ENCODE measurements at regions not wholly inside any gene's neighbourhood (a gene's known extent, or its start where the extent isn't known, plus 50 kb on each side); places are given as distances from the start of the nearest gene placed in this dataset.

- no peak for FAIRE-seq
Measured at GRCh38 chr10:111837086-111837485, 346.5 kb downstream of the GPAM start.

DNA sequence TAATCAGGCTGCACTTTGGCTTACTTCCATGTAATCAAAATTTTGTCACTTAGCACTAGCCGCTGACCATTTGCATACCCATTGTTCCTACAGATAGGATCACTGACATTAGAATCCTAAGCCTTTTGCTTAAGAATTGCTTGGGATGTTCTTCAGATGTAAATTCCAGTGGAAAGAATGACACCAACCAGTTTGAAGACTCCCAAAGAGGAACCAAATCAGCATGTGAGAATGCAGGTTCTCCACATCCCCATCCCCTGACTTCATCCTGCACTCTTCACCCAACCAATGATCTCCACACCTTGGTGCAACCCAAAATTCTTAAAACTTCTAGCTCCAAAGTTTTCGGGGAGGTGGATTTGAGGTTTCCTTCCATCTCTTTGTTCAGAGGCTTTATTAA lies 345.6 kb downstream of the GPAM start:
- FAIRE-seq: no peak

- FAIRE-seq: no peak
Measured at GRCh38 chr10:111840546-111840945, 343.0 kb downstream of the GPAM start.

DNA sequence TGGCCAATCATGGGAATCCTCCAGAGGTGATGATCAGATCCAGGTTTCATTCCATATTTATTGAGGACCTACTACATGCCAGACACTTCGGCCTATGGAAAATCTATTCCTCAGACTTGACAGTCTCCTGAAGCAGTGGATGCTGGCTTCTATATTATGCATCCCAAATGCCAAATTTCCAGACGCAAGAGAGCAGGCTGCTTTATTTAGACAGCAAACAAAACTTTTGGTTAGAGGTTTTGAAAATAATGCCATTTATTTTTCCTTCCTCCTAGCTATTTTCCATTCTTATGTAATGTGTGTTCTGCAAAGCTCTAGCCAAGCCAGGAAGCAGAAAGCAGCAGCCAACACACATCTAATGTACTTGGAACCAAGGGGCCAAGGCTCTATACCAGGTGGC lies 330.8 kb downstream of the GPAM start:
- FAIRE-seq: no peak

DNA sequence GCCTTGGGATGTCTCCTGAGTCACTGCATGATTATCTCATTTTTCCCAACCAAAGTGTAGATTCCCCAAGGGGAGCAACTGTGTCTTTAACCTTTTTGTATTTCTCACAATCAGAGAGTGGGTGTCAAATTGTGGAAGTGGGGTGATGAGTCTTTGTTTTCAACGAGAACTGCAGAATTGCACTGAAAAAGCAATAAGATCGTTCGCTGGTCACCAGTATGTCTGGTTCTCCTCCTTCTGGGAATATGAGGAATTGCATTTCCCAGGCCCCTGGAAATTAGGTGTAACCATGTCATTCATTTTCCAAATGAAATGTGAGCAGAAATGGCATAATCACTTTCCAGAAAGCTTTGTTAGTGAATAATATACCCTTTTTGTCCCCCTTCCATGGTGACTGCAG lies 326.9 kb downstream of the GPAM start:
- FAIRE-seq: no peak

DNA sequence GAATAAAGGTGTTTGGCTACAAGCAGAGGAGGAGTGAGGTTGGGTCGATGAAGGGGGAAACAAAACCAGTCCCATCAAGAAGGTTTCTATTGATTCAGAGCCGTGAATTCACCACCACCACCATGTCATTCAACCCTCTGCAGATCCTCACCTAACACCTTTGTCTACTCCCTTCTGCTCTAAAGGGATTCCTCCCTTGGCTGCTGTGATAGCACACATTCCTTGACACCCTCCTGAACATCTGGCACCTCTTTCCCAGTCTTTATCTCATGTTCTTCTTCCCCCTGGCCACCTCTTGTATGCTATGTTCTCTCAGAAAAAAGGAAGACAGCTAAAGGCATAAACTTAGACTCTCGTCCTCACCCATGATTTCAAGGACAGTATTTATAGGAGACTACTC lies 318.0 kb downstream of the GPAM start:
- no peak for FAIRE-seq

GRCh38 chr10:111871458-111871857 lies 312.1 kb downstream of the GPAM start:
- FAIRE-seq: no peak

GRCh38 chr10:111872591-111872990 lies 311.0 kb downstream of the GPAM start:
- FAIRE-seq: no peak

- FAIRE-seq: no peak
Measured at GRCh38 chr10:111873041-111873440, 310.5 kb downstream of the GPAM start.

DNA sequence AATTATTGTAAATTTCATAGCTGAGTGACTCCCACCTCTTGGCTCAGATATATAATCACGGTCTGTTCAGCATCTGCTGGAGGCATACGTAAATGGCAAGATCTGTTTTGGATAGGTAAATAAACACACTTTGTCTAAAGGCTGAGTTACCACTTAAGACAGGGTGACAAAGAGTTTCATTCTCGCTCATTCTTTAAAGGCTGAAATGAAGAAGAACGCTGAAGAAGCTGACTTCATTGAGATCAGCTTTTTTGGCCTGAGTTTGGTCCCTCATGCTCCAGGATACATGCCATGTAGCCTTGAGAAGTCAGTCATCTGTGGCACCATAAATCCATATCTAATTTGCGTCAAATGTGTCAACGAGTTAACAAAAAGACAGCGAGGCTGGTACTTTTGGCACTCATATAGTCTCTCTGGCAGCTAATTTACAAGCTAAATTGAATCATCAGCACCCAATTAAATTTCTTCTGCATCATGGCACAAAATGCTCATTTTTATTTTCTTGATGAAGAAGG lies 309.9 kb downstream of the GPAM start:
- no peak for FAIRE-seq

GRCh38 chr10:111874576-111874975 lies 309.0 kb downstream of the GPAM start:
- no peak for FAIRE-seq

DNA sequence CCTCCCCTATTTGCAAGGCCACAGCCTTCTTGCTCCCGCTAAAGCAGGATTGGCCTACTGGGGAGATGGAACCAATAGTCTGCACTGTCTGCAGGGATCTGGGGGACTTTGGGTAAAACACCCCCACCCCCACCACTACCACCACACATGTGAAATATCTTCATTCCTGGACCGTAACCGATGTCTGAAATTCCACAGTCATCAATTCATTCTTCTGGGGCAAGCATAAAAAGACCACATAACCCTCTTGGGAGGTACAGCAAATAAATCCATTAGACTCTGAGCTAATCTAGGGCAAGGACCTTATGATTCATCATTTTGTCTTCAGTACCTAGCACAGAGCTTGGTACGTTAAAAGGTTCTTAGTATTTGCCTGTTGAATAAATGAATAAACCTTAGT lies 307.8 kb downstream of the GPAM start:
- no peak for FAIRE-seq

DNA sequence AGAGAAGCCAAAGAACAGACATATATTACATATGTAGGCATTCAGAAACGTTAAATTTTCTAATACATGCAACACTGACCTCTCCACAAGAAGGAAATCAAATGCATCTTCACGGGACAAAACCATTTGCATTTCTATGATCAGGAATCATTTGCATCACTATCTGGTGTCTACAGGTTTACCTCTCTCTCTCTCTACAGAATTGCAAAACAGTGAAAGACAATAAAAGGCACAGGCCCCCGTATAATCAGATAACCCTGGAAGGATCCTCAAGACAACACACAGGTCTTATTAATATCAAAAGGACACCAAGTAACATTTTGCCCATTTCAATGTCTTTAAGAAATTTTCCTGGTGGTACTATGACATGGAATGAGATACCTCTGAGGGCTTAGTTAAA lies 306.3 kb downstream of the GPAM start:
- FAIRE-seq: no peak

GRCh38 chr10:111879969-111880368 lies 303.6 kb downstream of the GPAM start:
- FAIRE-seq: no peak

DNA sequence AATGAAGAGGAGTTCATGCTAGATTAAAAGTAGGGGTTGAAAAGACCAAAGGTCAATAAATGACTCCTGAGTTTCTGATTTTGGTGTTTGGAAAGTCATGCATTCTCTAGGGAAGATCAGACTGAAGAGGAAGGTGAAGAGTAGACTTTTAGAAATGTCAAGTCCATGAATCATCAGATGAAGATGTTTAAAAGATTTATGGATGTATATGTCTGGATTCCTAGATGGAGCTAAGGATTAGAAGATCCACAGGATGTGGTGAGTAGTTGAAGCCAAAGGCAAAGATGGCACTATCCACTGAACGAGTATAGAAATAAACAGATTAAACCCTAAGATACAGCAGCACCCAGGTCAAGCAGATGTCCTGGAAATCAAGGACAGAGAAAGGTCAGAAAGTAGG lies 298.5 kb downstream of the GPAM start:
- no peak for FAIRE-seq

DNA sequence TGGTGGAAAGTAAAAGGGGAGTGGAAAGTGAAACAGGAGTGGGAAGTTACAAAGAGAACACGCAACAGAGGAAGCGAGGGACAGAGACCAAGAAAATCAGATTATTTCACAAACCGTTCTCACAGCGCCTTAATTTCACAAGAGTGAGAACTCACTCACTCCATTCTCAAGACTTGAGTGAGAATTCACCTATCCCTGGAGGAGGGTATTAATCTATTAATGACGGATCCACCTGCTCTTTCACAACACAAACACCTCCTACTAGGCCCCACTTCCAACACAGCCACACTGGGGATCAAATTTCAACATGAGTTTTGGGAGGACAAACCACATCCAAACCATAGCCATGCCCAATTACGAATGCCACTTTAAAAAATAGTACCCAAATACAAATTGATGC lies 297.6 kb downstream of the GPAM start:
- FAIRE-seq: no peak

GRCh38 chr10:111887266-111887665 lies 296.3 kb downstream of the GPAM start:
- FAIRE-seq: no peak

DNA sequence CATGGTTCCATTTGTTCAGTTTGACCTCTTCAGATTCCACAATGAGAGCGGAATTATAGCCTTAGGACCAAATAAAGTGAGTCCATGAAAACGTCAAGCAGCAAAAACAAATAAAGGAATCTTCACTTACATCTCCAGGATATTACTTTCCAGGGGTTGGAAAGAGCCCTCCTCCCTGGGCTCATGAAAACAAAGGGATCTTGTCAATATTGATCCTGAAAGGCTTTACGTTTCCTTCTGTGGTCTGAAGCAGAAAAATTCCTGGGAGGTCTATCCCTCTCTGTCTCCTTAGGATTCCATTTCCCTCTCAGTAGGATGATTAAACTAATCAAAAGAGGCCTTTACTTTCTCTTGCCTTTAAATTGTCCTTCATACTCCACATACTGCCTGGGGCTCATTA lies 293.5 kb downstream of the GPAM start:
- no peak for FAIRE-seq

- FAIRE-seq: no peak
Measured at GRCh38 chr10:111916011-111916410, 267.6 kb downstream of the GPAM start.

DNA sequence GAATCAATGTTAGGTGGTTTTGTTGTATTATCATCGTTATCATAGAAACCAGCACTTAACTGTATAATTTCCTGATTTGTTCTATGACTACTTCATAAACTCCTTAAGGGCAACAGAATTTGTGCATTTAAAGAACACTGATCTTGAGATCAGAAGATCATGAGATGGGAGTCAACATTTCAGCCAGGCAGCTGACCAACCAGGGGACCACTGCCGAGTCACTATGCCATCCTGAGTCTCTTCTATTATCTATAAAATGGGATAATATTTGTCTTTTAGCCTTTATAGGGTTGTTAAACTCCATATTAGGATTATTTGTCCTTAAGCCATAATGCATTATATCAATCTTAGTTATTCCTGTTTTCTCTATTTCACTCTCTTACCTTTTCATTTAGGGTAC lies 261.7 kb downstream of the GPAM start:
- no peak for FAIRE-seq

- FAIRE-seq: no peak
Measured at GRCh38 chr10:111923032-111923431, 260.5 kb downstream of the GPAM start.

GRCh38 chr10:111926286-111926685 lies 257.3 kb downstream of the GPAM start:
- no peak for FAIRE-seq

DNA sequence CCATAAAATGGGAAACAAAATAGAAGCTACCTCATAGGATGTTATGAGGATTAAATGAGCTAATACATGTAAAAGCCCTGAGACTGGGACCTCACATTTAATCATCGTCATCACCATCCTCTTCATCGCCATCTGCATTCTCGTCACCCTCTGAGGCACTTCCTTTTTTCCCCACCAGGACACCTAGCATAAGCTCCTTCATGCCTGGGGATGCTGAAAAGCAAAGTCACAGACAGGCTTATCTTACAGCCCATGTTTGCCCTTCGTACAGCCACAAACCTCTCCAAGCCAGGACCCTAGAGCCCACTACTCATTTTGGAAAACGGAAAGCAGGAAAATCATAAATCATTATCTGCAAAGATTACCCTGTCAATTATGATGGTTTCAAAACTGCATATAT lies 249.6 kb downstream of the GPAM start:
- no peak for FAIRE-seq

- FAIRE-seq: no peak
Measured at GRCh38 chr10:111934931-111935330, 248.6 kb downstream of the GPAM start.

DNA sequence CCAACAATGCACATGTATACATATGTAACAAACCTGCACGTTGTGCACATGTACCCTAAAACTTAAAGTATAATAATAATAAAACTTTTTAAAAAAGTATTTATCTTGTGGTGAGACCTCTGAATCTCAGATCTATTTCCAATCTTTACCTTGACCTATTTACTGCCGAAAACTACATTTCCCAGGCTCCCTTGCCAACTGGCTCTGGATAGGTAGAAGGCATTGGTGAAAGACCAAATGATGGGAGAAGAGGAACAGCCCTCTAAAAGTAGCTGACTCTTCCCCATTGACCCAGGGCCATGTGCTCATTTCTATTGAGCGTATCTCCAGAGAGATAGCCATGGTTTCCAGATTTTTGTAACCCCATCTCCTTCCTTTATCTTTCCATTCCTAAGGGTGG lies 247.4 kb downstream of the GPAM start:
- FAIRE-seq: no peak

GRCh38 chr10:111944331-111944730 lies 239.2 kb downstream of the GPAM start:
- FAIRE-seq: no peak
